Amygdala (tissue), 56 donors: ENCODE measurements at regions not wholly inside any gene's neighbourhood (a gene's known extent, or its start where the extent isn't known, plus 50 kb on each side); places are given as distances from the start of the nearest gene placed in this dataset.
A peak's percentile ranks its signal among the peaks of the same experiment; 100 is the strongest.
"Not testable (repeated sequence)": the region's sequence is repeated elsewhere in the genome, so short reads cannot be mapped to it uniquely, and the experiment has no call there.

ENCODE experiments used
- DNase-seq, 56 donors: peaks; one replicate each; lab custom pipeline; 2025; lab: John Stamatoyannopoulos, UW

GRCh38 chrX:40988100-40988499, 97.1 kb upstream of the USP9X start:
- DNase-seq = no peak

DNA sequence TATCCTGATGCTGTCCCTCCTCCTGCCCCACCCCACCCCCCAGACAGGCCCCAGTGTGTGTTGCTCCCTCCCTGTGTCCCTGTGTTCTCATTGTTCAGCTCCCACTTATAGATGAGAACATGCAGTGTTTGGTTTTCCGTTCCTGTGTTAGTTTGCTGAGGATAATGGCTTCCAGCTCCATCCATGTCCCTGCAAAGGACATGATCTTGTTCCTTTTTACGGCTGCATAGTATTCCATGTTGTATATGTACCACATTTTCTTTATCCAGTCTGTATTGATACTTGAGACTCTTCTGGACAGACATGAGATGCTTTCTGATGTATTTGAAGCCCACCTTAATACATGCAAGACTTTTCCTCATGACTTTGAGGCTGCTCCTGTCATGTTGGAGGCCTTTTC, 91.8 kb upstream of the USP9X start:
- not testable (repeated sequence) for DNase-seq

GRCh38 chrX:40996886-40997530, 88.2 kb upstream of the USP9X start:
- DNase-seq = peak in 5 of 56 donors; percentile 0 to 1 (median 0)

- no peak for DNase-seq
Measured at GRCh38 chrX:40998123-40998522, 87.1 kb upstream of the USP9X start.

DNA sequence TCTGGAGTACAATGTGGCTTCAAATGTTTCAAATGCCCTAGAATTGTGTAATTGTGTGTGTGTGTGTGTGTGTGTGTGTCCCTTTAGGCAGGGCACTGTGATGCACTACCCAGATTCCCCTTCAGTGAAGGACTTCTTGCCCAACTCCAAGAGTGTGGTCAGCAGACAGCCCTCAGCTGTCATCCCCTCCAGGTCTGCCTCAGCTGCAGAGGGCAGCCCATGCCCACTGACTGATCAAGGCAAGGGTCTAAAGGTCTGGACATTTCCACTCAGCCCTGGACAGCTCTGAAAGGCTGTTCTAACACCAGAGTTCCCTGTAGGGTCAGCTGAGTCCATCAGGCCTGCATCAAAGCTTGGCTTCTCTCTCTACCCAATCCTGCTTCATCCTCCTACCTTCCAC, 83.9 kb upstream of the USP9X start:
- DNase-seq = no peak

- DNase-seq = no peak
Measured at GRCh38 chrX:41002026-41002425, 83.2 kb upstream of the USP9X start.

DNA sequence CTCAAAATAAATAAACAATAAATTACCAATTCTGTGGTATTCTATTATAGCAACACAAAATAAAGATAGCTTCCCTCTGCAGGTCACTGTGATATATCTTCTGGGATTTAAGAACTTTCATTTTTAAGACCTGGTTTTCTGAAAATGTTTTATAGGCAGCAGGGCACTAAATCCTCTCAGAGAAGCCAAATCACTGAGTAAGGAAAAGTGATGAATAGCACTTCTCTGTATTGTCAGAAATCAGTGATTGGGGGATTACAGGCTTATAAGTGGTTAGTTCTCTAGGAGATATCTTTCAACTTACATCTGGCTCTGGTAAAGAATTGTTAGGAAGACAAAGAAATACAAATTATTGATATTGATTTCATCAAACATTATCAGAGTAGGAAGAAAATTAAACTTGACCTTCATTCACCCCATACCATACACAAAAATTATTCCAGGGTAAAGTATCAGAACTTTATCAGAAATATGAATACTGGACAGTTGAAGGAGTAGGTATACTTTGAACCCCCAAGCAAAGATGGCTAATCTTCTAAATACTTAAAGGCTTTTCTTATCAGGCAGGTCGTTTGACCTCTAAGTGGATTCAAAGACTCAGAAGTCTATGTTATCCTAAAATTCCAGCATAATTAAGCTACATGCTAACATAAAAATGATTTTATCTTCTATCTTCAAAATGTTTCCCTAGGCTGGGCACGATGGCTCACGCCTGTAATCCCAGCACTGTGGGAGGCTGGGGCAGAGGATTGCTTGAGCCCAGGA, 81.6 kb upstream of the USP9X start:
- DNase-seq = no peak

DNA sequence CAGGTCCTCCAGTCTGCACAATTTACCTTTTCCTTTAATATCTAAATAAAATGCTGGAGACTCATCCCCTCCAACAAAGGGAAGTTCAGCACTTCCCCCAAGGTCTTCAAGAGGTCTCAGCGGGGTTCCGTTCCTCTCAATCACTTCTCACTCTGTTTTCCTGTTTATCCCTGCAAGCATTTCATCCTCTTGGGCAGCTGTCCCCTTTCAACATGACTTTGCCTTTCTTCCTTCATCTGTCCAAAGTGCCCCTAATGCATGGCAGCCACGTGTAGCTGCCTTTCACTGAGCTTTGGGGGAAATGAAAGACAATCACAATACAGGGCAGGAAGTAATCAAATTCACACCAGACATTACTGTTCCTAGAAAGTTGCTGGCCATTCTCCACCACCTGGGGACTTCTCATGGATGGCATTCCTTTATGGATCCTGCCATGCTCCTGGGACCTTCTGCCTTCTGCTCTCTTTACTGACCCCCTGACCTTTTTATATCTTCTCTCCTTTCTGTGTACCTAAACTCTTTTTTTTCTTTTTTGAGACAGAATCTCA, 79.7 kb upstream of the USP9X start:
- peak in 4 of 56 donors; percentile 0 for DNase-seq

GRCh38 chrX:41009850-41010846, 75.1 kb upstream of the USP9X start:
- DNase-seq = peak in 51 of 56 donors; percentile 1 to 79 (median 28)

GRCh38 chrX:41014776-41015360, 70.4 kb upstream of the USP9X start:
- no peak for DNase-seq

DNA sequence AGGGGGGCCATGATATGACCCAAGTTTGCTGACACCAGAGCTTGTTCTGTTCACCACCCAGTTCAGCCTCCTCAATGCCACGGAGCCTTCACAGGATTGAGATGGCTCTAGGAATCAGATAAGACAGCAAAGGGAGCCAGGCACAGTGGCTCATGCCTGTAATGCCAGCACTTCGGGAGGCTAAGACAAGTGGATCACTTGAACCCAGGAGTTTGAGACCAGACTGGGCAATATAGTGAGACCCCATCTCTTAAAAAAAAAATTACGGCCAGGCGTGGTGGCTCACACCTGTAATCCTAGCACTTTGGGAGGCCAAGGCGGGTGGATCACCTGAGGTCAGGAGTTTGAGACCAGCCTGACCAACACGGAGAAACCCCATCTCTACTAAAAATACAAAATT, 67.5 kb upstream of the USP9X start:
- not testable (repeated sequence) for DNase-seq

DNA sequence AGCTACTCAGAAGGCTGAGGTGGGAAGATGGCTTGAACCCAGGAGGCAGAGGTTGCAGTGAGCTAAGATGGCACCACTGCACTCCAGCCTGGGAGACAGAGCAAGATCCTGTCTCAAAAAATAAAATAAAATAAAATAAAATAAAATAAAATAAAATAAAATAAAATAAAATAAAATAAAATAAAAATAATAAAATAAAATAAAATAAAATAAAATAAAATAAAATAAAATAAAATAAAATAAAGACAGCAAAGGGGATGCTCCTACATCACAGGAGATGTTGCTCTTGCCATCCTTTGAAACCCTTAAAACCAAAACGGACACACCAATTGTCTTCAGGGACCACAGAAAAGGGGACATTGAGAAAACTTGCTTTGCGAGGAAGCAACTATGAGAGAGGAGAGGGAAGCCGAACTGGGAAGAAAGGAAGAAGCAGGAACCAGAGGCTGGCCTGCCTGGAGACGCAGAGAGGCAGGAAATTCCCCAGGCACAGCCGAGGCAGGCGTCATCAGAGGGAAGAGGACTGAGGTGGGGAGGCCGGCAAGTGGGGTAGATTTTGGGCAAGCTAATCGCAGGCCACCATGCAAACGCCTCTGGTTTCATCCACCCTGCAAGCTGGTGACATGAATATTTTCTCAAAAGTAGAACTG, 66.7 kb upstream of the USP9X start:
- DNase-seq = not testable (repeated sequence)

GRCh38 chrX:41019041-41019392, 66.2 kb upstream of the USP9X start:
- no peak for DNase-seq

GRCh38 chrX:41022566-41022965, 62.7 kb upstream of the USP9X start:
- DNase-seq = no peak

GRCh38 chrX:41023098-41023497, 62.1 kb upstream of the USP9X start:
- DNase-seq = no peak

DNA sequence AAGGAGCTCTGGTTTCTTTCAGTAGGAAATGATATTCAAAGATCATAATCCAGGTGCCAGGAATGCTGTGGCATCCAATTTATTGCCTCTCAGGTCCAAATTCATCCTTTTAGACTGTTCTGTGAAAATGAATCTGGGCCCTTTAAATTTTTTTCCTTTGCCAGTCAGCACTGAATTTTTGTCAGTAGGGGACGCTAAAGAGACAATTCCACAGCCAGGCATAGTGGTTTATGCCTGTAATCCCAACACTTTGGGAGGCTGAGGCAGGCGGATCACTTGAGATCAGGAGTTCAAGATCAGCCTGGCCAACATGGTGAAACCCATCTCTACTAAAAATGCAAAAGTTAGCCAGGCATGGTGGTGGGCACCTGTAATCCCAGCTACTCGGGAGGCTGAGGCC, 60.9 kb upstream of the USP9X start:
- not testable (repeated sequence) for DNase-seq

DNA sequence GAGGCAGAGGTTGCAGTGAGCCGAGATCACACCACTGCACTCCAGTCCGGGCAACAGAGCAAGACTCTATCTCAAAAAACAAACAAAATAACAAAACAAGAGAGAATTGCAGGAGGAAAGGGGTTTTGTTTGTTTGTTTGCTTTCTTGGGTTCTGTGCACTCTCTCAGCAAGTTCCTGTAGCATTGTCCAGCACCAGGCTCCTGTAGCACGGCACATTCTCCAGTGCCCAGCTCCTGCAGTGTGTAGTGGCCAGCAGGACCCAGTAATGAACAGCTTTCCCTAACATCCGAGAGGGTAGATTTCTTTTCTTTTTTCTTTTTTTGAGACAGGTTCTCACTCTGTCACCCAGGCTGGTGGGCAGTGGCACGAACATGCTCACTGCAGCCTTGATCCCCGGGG, 60.5 kb upstream of the USP9X start:
- DNase-seq = no peak

DNA sequence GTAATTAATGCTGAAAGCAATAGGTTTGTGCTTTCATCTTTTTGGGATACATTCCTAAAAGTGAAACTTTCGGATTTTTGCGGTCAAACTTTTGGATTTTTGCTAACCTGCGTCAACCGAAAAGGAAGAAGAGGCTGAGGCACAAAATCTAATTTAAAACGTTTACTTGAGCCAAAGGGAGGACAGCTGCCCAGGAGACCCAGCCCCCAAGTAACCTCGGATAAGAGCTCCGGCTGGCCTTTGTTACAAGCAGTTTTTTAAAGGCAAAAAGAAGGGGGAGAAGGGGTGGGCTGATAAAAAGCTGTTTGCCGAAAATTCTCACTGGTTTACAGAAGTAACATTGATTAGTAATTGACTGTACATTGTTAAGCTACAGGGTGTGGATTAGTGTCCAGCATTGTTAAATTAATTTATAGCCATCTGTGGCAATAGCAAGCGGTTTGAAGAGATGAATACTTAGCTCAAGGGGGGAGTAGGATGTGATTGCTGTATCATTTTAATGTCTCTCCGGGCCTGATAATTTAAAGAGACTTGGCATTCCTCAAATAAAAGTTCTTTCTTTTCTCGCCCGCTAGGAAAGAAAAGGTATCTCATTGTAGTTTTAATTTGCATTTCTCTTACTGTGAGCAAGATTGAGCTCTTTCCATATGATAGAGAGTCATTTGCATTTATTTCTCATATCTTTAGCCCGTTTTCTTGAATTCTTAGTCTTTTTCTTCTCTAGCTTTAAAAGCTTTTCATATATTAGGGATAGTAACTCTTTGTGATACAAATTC, 59.1 kb upstream of the USP9X start:
- no peak for DNase-seq

DNA sequence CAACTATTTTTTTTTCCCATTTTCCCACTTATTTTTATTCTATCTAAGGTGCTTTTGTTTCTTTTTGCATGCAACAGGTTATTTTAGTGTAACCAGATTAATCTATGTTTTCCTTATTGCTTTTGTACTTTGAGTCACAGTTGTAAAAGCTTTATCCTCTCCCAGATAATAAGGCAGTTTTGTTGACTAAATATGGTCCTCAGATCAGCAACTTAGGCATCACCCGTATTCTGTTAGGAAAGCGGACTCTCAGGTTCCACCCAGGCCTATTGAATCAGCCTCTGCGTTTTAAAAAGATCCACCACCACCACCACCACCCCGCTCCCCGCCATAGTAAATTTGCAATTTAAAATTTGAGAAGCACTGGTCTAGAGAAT, 58.6 kb upstream of the USP9X start:
- no peak for DNase-seq
